Hematopoietic multipotent progenitor cell treated with erythropoietin and hydrocortisone succinate and interleukin-3 and kit ligand, for 4 days (in vitro differentiated cells): ENCODE measurements at regions not wholly inside any gene's neighbourhood (a gene's known extent, or its start where the extent isn't known, plus 50 kb on each side); places are given as distances from the start of the nearest gene placed in this dataset.
"Not testable (repeated sequence)": the region's sequence is repeated elsewhere in the genome, so short reads cannot be mapped to it uniquely, and the experiment has no call there.

Source experiments
- DNase-seq: peaks from one replicate; pipeline ENCODE4 v3.0.0-alpha.2; 2015

- no peak for DNase-seq
Measured at GRCh38 chr20:10109641-10110040, 74.9 kb downstream of the ANKEF1 start.

DNA sequence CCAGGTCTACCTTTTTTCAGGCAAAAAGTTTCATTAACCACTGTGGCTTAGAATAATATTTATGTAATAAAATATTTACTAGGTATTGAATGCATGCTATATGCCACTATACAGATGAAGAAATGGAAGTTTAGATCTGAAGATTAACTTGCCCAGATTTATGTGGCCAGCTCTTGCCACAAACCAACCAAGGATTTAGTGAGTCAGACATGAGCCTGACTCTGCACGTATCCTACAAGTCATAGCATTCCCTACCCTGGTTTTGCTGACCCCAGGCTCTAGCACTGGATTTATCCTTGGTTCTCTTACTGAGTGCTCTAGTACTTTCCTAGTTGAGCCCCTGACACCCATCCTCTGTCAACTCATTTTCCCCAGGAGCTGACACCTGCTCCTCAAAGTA is 75.4 kb downstream of the ANKEF1 start:
- DNase-seq = peak; percentile 3

- DNase-seq = no peak
Measured at GRCh38 chr20:10111139-10111958, 76.6 kb downstream of the ANKEF1 start.

- DNase-seq = no peak
Measured at GRCh38 chr20:10111959-10112250, 77.1 kb downstream of the ANKEF1 start.

DNA sequence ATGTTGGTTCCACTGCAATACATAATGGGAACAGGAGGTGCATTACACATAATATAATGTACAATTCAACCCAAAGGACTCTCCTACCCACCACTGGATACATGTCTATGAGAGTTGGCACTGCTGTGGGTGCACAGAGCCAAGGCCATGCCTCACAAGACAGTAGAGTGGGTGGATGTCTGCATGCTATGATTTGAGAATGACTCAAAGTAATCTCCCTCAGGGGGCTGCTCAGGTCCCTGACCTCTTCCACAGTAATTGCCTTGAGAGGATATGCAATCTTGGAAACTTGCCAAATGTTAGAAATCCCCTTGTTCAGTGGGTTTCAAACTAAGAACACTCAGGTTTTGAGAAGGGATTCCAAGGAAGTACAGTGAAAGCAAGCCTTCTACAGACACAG is 79.0 kb downstream of the ANKEF1 start:
- no peak for DNase-seq

DNA sequence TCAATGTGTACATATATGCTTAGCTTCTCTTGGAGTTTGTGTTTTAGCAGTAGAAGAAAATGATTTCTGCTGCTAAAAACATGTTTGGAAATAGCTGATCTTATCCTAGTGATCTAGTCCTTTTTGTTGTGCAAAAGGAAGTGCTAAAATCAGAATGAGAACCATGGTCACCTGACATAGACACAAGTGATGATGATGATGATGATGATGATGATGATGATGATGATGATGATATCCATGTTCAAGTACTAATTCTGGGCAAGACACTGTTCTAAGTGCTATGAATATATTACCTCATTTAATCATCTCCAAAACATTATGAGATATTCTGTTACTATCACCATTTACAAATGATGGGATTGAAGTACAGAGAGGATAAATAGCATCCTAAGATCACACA is 79.8 kb downstream of the ANKEF1 start:
- no peak for DNase-seq

DNA sequence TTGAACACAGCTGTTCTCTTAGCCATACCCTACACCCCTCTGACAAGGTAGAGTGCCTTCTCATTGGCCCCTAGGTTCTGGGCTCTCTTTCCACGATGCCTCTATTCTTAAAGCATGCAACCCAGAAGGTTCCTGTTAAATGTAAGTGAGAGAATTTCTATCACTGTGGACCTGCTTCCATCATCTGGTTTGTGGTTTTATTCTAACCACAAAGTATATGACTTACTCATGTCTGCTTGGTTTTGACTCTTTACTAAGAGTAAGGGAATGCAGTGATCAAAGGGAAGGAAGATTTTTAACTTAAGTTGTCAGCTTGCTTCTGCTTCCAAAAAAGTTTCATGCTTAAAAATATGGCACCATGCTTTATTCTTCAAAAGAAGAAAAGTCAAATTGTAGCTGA is 80.2 kb downstream of the ANKEF1 start:
- peak; percentile 49 for DNase-seq

GRCh38 chr20:10119336-10119735 is 84.5 kb downstream of the ANKEF1 start:
- DNase-seq = no peak

GRCh38 chr20:10124883-10125282 is 90.1 kb downstream of the ANKEF1 start:
- DNase-seq = not testable (repeated sequence)

DNA sequence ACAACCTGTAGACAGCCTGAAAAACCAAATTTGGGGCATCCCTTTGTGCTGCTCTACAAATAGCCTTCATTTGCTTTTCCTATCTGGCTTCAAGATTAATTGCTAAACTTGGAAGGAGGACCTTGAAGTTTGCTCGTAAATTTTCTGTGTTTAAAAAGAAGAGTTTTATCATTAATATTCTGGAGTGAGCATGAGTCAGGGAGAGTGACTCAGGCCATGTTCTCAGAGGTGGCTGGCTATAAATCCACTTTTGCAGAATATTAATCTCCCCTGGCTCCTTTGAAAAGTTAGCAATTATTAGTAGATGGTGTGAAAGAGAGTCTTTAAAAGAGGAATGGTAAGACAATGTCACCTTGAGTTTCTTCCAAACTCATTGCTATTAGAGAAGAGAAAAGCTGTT is 91.0 kb downstream of the ANKEF1 start:
- DNase-seq = no peak

- no peak for DNase-seq
Measured at GRCh38 chr20:10129749-10130148, 88.9 kb upstream of the SNAP25 start.

DNA sequence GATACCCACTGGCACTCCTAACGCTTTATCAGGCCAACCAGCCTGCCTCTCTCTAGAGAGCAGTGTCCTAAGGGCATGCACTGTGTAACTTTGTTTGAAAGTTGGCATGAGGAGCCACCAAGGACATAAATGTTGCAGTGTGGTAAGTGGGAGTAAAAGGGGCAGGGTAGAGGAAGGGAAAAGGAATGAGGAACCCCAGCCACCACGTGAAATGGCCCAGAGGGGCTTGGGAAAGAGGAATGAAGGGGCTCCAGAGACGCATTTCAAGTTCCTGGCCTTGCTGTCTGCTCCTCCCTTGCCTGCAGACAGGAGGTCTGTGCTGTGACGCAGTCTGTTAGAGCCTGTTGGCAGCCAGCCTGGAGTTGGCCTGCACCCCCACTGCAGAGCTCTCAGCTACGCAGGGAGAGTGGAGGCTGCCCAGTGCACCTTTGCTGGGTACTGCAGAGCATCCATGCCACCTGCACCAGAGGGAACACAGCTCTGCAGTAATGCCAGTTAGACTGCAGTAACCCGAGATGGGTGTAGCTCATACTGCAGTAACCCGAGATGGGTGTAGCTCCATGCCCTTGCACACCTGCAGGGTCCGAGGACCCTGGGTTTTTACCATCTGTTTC is 86.8 kb upstream of the SNAP25 start:
- no peak for DNase-seq

DNA sequence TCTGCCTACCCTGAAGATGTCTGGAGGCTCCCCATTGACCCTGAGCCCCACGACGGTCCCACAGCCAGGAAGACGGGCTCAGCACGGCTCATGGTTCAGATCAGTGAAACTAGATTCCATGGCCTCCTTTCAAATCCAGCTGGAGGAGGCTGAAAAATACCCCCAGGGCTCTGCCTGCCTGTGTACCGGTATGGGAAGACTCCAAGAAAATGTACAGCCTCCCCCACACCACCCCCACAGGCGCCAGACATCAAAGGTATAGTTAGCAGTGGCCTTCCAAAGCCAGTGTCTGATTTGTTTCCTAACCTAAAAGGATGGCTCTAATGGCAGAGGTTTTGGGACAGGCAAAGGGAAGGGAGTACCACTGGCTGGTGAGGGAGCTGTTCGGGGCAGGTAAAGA is 86.2 kb upstream of the SNAP25 start:
- no peak for DNase-seq

GRCh38 chr20:10133532-10133931 is 85.1 kb upstream of the SNAP25 start:
- no peak for DNase-seq

DNA sequence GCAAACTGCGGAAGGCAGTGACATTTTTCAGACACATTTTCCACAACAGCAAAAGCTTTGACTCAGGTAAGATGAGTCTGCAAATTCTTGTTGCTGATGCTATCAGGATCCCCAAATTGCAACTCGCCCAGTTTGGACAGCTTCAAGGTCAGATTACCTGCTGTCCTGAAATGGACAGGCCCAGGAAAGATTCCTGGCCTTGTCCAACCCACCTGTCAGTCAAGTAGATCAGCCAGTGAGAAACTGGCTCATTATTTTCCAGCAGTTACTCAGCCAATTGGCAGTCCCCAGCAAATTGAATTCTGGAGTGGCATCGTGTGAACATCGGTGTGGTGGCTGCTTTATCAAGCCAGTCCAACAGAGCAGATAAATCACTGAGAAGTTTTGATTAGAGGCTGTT is 84.5 kb upstream of the SNAP25 start:
- no peak for DNase-seq

DNA sequence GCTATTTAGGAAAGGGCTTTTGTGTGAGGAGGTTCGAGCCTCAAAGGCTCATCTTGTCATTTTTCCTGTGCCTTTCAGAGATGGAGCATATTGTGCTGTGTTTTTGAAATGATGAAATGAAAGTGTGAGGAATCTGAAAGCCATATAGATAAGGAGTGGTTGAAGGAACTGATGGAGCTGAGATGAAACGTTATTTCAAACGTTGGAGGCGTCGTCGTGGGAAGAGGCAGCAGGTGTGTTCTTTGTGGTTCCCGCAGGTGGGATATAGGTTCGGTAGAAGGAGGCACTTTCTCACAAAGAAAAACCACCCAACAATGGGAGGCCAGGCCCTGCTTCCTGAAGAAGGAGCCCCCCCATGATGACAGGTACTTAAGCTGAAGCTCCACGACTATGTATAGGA is 83.2 kb upstream of the SNAP25 start:
- DNase-seq = no peak

DNA sequence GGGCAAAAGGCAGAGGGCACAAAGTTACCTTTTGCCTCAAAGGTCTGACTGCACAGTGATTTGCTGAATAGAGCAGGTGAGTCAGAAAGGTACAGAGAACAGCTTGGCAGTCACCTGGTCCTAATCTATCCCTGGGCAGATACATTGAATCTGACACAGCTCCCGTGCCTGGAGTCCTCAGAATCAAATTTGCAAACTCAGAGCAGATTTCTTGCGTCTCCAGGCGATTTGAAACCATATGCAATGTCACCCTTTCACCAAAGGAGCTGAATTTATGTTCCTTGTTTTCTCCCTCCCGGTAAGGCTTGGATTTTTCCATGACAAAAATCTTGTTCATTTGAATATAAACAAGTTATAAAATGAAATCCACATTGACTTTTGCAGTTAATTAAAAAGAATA is 81.6 kb upstream of the SNAP25 start:
- no peak for DNase-seq

GRCh38 chr20:10137533-10137932 is 81.1 kb upstream of the SNAP25 start:
- no peak for DNase-seq

- DNase-seq = no peak
Measured at GRCh38 chr20:10157549-10157948, 61.1 kb upstream of the SNAP25 start.

DNA sequence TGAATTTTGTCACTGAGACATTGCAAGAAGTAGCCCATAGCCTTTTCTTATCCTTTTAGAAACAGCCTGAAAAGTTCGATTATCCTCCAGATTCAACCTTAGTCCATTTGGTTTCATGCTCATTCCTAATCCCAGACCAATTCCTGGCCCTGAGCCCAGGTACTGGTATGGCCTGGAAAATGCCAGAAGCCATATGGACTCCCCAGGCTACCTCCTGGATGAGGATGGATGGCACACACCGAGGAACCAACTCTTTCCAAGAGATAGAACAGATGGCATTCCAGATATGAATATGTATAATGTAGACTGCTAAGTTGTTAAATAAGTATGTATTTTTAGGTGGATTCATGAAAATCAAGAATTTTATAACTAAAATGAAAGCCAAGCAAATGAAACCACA is 51.6 kb upstream of the SNAP25 start:
- DNase-seq = no peak

DNA sequence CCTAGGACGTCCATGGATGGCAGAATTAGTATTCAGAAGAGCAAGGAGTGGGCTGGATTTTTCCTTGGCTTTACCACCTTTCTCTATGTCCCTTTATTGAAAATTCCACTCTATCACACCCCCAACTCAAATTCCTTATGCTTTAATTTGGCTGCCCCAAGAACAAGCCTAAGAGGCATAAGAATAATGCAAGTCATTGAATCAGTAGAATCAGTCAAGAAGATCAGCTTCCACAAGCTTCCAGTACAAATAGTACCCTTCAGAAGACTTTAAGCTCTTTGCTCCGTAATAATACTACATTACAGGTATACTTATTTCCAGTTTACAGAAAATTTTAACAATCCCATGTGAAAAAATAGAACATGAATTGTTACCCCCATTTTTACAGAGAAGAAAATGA is 51.0 kb upstream of the SNAP25 start:
- DNase-seq = no peak
